Activated T-cell treated with anti-CD3 and anti-CD28 coated beads, Interleukin-2, amount 50 U/mL, for 1 hour (primary cell): ENCODE measurements at regions not wholly inside any gene's neighbourhood (a gene's known extent, or its start where the extent isn't known, plus 50 kb on each side); places are given as distances from the start of the nearest gene placed in this dataset.

ENCODE experiments used
- DNase-seq: peaks from one replicate; pipeline ENCODE4 v3.0.0-alpha.2; 2020

DNA sequence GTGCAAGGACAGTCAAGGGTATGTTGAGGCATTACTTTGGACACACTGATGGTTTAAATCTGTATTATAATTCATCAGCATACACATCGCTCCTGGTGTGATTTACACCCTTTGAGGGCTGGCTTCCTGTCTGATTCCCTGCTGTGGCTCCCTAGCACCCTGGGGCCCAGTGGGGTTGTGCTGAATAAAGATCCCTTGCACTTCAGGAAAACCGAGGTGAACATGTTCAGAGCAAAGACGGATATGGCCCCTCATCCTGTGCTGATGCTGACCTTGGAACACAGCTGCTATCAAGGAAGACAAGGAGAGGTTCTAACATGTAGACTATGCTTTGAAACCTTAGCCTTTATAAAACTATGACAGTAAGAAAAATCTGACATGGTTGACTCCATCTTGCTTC is 84.6 kb upstream of the UNC5B start:
- no peak for DNase-seq

DNA sequence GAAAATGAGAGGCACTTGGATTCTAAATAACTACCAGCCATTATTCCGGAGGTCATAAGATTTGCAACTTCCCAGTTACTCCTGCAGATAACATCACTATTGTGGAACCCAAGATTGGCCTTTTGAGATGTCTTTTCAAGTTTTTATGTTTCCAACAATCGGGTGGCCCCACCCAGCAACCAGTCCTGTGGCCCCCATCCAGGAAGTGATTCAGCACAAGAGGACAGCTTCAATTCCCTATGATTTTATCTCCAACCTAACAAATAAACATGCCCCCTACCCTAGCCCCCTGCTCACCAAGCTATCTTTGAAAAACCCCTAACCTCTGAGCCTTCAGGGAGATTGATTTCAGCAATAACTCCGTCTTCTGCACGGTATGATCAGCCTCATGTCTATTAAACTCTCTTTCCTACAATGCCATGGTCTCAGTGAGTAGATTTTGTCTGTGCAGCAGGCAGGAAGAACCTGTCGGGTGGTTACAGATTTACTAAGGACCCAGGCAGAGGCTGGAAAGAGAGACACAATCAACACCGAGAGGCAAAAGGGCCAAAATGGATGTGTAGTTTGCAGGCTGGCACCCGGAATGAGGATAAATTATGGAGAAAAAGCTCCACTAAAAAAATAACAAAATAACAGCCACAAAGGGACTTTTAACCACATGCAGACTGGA is 83.9 kb upstream of the UNC5B start:
- DNase-seq = no peak

DNA sequence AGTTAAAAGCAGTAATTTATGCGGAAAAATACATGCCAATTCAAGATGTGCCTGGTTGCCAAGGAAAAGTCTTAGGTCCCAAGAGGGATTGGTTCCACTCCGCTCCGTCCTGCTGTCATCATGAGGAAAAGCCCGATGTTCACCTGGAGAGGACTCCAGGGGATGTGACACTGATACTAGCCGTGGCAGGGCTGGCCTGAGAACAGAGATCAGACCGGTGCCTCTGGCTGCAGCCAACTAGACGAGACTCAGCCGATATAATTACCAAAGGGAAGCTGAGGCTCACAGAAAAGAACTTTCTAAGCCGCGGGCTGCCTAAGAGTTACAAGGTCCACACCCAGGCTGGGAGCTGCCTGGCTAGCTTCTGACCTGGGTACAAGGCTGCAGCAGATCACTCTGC is 81.3 kb upstream of the UNC5B start:
- no peak for DNase-seq

DNA sequence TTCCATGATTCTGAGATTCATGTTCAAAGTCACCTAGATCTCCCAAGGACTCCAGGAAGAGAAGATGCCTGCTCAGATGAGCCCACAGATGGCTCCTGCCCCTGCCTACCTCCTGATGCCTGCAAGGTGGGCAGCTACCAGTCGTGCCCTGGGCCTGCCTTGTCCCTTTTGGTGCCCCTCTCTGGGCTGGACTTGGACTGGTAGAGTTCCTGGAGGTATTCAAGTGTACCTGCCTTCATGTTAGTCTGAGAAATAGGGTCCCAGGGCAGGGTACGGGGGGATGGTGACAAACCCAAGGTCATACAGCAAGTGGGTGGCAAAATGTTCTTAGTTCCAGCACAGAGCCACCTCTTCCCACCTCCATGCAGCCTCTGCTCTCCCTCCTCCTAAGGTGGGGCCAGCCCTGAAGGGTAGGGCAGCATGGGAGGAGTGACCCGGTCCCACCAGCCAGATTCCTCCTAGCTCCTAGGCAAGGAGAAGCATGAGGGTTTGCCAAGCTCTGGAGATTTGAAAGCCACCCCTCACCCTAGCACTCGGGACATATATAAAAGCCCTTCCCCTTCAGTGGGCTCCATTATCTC is 80.8 kb upstream of the UNC5B start:
- DNase-seq = no peak

DNA sequence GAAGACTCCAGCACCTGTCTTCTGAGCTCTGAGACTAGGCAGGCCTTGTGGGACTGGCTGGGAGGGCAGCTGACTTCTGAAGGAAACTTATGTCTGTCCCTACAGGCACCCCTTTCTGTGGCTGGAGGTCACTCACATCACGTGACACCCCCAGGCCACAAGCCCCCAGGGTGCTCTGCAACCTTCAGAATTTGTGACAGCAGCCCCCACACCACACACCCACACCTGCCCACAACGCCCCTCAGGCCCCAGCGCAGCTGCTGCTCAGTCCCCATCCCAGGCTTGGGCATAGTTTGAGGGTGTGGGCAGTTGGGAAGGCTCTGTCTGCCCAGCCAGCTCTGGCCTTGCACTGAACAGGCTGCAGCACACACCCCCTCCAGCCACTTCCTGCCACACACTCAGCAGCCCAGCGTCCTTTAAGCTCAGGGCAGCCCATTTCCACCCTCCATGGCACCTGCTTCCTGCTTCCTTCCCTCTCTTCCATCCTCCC is 80.0 kb upstream of the UNC5B start:
- no peak for DNase-seq

DNA sequence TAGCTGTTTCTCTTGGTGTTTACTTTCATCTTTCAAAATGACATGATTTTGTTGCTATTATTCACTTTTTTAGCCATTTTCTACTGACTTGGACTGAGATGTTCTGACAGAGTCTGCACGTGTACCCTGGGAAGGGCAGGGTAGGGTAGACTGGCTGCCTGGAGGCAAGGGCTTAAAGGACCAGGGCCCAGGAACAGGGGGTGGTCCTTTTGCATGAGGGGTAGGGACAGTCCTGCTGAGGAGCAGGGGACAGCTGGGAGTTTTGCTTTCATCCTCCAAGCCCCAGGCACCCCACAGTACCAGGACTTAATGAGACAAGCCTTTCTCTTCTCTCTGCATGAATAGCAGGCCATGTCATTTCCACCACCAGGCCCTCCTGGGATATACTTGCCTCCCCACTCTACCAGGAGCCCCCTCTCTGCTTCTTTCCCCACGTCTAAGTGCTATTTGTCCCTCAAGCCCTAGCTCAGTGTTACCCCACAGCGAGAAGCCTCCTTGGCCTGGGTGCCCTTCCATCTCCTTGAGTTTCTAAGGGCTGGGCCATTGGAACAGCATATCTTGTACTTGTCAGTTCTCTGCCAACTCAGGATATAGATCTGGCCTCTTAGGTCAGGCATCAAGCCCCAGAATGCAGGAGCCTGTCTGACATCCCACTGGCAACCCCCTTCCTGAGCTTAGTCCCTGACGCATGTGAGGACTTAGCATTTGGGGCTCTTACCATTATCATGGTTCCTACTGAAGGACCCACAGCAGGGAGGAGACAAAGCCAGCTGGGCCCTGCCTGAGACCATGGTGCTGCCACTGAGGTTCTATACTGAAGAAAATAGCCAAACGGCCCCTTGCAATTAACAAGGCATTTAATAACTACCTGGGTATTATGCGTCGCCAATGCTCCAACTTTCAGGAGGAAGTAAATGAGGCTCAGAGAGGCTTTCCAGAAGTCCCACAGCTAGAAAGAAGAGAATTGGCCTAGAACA is 78.4 kb upstream of the UNC5B start:
- DNase-seq = no peak

DNA sequence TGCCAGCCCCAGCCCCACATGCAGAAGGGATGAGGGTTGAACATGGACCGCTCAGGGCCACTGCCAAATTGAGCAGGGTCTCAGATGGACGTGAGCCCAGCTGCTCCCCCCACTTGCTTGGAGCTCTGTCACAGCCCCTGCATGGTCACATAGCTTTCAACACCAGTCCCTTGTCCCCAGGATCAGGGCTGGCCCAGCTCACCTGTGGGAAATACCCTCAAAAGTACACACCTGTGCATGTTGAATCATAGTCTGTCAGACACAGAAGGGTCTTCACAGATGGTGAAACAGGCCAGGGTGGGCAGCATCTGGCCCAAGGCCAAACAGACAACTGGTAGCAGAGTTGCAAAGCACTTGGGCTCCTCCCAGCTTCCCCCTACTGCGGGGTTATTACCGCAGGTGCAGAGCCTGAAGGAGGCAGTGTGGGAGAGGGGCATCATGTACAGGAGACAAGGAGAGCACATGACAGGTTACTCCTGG is 77.6 kb upstream of the UNC5B start:
- no peak for DNase-seq

DNA sequence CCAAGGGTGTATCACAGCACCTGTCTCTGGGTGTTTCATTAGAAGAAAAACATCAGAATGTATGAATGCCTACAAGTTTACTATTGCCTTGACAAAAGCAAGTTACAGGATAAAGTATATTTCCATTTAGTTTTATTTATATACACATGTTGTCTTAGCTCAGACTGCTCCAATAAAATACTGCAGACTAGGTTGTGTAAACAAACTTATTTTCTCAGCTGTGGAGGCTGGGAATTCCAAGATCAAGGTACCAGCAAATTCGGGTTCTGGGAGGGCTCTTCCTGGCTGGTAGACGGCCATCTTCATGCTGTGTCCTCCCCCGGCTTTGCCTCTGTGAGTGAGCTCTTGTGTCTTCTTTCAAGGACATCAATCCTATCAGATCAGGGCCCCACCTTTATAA is 77.1 kb upstream of the UNC5B start:
- no peak for DNase-seq

DNA sequence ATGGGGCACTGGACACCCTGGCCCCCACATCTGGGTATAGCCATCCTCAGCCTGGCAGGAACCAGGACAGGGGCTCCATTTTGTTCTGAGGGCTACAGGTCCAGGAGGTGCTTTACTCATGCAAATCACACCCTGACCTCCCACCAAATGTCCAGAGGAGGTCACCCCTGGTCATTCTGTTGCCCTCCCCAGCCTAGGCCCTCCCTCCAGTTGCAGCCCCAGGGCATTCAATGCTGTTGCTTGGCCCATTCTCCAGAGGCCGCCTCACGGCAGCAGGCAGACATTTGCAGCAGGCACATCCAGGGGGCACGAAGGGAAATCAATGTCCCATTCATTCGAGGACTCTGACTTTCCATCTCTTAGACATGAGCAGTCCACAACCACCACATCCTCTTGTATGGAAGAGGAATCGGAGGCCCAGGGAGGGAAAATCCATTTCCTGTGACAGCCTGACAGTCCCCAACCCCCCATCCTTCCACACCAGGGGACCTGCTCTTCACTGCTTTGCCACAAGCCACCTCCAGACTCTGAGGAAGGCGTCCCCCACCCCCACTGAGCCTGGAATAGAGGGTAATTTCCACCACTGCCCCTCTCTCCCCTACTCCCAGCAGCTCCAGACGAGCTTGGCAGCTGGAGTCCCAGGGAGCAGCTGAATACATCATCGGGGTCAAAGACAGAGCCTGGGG is 76.2 kb upstream of the UNC5B start:
- DNase-seq = no peak

DNA sequence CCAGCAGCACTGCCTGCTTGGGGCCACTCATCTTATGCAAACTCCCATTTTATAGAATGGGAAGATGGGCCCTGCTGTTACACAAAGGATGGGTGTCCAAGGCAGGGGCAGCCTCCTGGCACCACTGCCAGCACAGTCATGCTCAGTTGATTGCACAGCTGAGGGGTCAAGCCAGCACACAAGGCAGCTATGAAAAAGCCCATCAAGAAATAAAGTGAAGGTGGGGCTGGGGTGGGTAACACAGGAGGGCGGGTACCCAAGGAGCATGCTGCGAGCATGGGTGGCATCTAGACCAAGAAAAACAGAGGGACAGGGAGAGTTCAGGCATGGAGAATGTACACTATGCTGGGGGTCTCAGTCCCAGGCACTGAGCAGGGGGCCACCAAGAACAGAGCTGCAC is 74.7 kb upstream of the UNC5B start:
- DNase-seq = no peak

DNA sequence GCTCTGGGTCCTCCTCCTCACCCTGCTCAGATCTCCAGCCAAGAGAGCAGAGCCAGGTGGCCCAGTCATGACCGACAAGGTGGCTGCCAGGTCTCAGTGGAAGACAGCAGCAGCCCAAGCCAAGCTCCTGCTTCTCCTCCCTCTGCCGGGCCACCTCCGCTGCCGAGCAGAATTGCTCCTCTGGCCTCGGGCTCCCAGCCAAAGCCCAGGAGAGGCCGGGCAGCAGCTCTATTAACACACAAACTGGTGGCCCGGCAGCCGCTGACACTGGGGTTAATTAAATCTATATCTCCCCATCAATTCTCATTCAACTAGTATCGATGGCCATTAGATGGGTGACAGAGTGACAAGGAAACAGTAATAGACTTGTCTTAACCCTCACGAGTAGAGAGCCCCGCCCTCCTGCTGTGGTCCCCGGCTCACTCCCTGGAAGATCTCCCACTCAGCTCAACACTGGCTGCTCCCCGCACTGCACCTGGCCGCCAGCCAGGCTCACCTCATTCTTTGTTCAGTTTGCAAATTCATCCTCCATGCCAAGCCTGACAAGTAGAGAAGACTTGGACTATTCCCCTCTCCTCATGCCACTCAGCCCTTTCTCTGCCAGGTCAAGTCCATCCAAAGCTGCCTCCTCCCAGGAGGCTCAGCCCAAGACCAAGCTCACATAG is 74.1 kb upstream of the UNC5B start:
- no peak for DNase-seq

DNA sequence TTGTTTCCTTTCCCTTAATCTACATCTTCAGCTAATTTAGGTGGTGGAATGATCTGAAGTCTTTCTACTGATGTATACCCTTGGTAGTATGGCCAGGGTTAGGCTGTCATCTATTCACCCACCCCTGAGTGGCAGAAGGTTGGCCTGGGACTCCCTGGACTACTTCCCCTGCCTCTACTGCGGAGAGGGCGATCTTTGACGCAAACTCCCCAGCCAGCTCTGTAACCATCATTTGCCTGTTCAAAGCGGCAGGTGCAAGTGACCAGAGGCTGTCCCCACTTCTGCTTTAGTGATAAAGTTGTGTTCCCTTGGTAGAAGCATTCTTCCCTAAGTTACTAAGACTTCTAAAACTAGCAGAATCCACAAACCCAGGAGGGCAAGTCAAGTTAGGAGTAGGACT is 70.8 kb upstream of the UNC5B start:
- no peak for DNase-seq

DNA sequence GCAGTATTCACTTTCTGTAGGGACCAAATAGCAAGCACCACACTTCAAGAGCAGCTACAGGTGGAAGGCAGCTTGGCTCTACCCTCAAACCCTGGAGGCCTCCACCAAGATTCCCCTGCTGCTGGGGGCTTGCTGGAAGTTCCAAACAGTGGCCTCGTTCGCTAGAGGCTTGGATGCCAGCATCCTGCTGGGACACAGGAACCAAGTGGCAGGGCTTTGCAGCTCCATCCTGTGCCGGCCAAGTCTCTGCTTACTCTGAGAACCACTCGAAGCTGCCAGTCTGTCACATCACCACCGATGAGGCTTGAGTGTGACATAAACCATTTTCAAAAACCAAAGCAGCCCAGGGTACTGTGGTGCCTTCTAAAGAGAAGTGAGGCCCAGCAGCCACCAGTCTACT is 69.2 kb upstream of the UNC5B start:
- no peak for DNase-seq

DNA sequence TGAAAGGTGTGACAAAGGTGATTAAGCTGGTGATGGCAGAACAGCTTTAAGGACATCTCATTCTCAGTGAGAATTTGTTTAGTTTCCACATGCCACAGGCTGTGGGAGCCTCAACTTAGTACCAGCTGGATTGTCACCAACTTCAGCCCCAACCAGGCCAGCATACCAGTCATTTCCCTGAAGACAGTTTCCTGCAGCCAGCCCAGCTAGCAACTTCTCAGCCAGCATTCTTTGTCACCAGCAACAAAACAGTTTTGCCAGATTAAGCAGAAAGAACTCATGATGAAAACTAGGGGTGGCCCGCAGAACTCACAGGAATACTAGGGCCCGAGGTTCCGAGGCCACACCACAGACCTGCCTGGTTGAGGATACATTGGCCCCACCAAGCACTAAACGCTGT is 68.8 kb upstream of the UNC5B start:
- DNase-seq = no peak

DNA sequence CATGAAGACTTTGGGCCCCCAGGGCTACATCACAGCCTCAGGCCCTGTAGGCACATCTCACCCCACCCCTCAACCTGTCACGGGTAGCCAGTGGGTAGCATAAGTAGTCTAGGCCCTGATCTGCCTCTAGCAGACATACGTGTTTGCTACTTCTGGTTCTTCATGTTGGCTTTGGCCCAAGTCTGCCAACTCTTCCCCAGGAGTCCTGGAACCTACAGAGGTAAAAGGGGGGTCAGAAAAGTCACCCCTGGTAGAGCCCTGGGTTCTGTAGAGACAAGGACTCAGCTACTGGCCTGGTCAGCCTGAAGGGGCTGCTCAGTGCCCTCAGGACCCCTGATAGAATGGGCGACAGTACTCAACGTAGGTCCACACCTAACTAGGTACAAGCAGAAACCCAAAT is 67.5 kb upstream of the UNC5B start:
- DNase-seq = no peak

DNA sequence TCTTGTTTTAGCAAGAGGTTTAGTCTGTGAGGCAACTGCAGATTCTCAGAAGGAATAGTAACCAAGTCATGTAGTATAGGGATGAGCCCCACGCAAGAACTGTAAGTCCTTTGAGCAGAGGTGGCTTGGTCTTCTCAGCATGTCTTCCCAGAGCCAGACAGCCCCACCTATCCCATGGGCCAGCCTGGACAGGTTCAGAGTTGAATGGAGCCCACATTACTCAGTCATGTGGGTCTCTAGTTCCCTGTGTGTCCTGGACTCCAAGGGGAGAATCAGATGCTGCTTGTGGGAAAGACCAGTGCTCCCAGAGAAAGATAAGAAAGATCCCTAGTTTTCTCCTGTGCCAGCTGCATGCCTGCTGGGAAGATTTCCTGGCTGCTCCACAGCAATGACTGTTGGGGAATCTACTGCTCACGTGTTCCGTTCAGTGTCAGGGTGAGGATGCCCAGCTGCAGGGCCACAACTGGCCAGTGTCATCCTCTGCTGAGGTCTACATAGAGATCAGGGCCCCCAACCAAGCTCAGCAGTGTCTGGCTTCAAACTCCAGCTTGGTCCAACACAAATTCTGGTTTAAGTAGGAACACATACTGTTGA is 66.9 kb upstream of the UNC5B start:
- no peak for DNase-seq

DNA sequence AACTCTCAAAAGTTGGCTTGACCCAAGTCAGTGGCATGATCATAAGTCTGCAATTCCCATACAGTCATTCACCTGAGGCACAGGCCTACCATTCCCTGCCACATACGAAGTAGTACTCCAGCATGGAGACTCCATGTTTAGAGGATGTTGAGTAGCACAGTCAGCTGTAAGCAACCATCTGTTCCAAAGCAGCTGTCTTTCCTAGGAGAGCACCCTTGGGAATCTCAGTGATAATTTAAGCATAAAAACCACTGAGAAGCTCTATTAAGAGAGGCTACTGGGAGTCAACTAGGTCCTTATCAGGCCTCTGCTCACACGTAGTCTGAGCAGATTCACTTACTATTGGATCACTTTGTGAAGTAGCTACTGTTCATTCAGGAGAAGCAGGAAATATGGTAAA is 61.6 kb upstream of the UNC5B start:
- DNase-seq = no peak

DNA sequence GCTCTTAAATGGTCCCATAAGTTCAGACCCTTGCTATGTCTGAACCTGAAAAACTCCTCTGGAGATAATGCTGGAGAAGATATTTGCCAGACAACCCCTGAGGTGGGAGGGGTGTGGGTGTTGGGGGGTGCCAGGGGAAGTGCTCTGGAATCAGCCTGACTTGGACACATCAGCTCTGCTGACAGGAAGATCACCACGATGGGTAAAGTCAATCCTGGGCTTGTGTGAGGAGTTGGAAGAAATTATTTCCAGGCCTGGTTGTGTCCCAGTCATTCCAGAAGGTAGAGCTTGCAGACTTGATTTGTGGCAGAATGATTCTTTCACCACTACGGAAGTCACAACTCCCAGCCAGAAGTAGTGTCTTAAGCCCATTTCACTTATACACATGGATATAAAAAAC is 60.3 kb upstream of the UNC5B start:
- no peak for DNase-seq

DNA sequence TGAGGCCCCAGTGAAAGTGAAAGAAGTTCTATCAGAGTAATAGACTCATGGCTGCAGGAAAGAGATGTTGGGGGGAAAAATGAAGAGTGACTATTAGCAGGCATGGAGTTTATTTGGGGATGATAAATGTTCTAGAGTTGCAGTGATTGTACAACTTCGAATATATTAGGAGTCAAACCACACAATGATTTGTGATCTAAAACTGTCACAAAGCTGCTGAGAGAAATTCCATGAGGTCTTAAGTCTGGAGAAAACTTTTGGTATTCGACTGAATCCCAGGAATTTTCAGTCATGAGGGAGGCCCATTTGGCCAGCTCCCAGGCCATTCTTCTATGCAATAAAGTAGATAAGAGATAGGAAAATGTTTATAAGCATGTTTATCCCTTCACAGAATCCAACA is 55.9 kb upstream of the UNC5B start:
- DNase-seq = no peak

DNA sequence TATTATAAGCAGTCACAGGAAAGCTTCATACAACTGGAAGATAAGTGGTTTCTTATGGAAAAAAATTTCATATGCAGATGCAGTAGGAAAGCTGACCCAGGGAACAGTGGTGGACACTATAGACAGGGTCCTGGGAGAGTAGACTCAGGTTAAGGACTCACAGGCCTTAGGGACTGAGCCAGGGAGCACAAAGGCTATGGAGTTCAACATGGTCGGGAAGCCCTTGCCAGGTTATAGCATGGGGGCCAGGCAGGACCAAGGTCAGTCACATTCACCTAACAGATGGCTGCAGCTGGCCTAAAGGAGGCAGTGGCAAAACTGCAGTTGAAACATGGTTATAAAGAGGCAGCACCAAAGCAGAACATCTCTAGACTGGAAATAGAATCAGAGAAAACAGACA is 54.9 kb upstream of the UNC5B start:
- no peak for DNase-seq

DNA sequence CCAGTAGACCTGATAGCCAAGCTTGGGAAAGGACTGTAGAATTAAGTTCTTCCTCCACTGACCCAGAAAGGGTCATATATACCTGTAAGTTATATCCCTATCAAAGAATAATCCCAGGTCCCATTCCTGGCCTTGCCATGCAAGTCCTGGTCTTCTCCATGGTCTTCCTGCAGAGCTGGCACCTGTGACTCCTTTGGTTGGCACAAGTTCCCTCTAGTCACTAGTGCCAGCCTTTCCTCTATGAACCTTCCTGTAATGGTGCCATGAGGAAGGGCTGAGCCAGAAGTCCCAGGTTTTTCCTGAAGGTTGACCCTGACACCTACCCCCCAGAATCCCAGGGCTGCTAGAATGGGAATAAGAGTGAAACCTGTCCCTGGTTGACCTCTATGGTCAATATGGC is 54.1 kb upstream of the UNC5B start:
- DNase-seq = no peak

DNA sequence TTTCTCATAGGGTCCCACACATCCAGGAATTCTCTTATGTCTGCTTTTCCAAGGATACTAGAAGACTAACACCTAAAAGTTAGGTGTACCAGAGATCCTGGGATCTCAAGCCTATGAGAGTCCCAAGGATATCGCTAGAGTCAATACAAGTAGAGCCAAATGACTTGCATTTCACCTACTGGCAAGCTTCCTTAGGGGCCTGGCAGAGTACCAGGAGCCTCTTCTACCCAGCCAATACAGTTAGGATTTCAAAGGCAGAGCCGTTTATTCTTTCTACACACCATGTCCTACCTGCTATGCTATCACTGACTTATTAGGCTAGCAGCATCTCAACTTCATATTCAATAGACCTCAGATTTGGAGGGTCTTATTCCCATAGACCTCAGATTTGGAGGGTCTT is 53.5 kb upstream of the UNC5B start:
- DNase-seq = no peak
